COLO668 (cell line): ENCODE measurements at regions not wholly inside any gene's neighbourhood (a gene's known extent, or its start where the extent isn't known, plus 50 kb on each side); places are given as distances from the start of the nearest gene placed in this dataset.

ENCODE experiments used
- DNase-seq: peaks from one replicate; lab custom pipeline; 2025; ENCODE audit not compliant: unreplicated experiment; lab: John Stamatoyannopoulos, UW

DNA sequence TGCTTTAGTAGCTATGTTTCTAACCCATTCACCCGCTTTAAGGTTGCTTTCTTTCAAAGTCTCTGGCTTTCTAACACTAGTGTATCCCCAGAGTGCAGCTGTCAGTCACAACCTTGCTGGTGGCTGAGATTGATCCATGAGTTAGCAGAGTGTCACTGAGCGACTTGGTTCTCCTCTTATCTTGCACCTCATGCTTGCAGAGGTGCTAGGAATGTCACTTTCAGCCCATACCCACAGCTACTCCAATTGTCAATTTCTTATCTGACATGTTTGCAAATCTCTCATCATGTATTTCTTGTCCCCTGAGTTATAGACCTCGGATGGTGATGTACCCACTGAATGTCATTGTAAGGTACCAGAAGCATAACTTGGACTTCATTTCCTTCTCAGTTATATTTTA is 1110.2 kb downstream of the GALC start:
- DNase-seq: no peak

- DNase-seq: no peak
Measured at GRCh38 chr14:86865934-86866333, 1127.0 kb downstream of the GALC start.

GRCh38 chr14:86858591-86858990 is 1134.4 kb downstream of the GALC start:
- no peak for DNase-seq

GRCh38 chr14:86858031-86858430 is 1135.0 kb downstream of the GALC start:
- no peak for DNase-seq

GRCh38 chr14:86852530-86852929 is 1140.5 kb downstream of the GALC start:
- DNase-seq: no peak

- DNase-seq: no peak
Measured at GRCh38 chr14:86847140-86847539, 1145.8 kb downstream of the GALC start.

DNA sequence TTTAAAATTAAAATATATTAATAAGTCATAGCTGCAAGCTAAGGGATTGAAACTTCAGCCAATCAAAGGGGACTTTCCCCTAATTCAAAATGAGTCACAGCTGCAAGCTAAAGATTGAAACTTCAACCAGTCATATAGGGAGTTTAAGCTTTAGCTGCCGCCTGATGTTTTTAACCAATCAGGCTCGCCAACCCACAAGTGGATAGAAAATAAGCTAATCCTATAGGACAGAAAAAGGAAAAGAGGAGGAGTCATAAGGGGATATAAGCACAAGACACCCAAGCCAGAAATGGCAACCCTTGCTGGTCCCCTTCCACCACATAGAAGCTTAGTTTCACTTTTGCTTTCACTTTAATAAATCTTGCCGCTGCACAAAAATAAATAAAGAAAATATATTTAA is 1154.6 kb downstream of the GALC start:
- DNase-seq: no peak

DNA sequence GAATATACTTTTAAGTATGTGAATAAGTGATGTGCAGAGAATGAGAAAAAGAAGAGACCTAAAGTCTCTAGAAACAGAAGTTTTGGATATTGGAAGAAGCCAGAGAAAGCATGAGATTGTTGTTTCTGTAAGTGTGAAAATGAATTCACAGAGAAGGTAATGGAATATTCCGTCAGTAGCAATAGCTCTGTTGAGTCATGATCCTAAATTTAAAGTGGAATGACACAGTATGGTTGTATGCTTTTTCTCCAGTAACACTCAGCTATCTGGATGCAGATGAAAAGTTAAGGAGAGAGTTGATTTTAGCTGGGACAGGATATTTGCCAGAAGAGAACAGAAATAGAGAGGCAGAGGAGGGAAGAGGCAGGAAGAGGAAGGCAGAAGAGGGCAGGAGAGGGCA is 1166.3 kb downstream of the GALC start:
- DNase-seq: no peak

GRCh38 chr14:86824167-86824566 is 1168.8 kb downstream of the GALC start:
- no peak for DNase-seq

DNA sequence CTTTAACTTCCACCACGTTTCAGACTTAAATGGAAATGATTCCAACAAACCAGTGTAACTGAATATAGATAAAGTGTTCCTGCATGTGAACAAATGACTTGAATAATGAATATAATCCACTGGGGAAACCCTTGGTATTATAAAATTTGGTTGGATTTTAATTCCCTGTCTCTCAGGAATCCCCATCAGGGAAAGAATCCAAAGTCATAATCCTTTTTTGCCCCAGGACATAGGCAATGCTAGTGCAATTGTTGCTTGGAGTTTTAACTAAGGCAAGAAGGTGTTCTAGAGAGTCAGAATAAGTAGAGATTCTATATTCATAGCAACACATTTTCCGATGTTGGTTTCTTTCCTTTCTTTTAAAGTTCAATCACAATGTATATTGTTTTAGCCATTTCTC is 1169.4 kb downstream of the GALC start:
- DNase-seq: no peak

GRCh38 chr14:86815341-86815740 is 1177.6 kb downstream of the GALC start:
- DNase-seq: no peak

DNA sequence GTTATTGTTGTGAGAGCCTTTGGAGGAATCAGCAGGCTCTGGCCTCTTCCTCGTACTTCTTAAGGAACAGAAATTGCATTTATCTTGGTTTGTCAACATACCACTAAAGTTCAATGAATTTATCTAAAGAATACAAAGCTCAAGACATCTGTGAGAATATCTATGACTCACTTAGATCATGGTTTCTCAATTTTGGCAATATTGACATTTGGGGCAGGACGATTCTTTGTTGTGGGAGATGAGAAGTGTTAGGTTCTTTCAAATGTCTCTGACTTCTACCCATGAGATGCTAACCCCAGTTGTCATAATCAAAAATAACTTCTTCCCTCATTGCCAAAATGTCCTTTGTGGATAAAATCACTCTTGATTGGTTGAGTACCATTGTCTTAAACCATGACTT is 1190.3 kb downstream of the GALC start:
- DNase-seq: no peak

- DNase-seq: no peak
Measured at GRCh38 chr14:86799244-86799647, 1193.7 kb downstream of the GALC start.

GRCh38 chr14:86798330-86798729 is 1194.7 kb downstream of the GALC start:
- DNase-seq: no peak

DNA sequence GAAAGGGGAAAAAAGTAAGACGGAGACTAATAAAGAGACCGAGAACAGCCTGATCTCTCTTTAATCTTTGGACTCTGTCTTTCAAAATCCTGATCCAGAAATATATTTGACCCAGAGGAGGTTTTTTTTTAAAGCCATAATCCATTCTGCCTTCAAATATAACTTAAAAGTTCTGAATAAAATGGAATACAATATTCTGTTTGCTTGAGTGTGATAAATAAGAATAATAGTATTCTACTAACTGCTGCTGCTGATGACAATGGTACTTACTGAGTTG is 1196.0 kb downstream of the GALC start:
- DNase-seq: no peak

DNA sequence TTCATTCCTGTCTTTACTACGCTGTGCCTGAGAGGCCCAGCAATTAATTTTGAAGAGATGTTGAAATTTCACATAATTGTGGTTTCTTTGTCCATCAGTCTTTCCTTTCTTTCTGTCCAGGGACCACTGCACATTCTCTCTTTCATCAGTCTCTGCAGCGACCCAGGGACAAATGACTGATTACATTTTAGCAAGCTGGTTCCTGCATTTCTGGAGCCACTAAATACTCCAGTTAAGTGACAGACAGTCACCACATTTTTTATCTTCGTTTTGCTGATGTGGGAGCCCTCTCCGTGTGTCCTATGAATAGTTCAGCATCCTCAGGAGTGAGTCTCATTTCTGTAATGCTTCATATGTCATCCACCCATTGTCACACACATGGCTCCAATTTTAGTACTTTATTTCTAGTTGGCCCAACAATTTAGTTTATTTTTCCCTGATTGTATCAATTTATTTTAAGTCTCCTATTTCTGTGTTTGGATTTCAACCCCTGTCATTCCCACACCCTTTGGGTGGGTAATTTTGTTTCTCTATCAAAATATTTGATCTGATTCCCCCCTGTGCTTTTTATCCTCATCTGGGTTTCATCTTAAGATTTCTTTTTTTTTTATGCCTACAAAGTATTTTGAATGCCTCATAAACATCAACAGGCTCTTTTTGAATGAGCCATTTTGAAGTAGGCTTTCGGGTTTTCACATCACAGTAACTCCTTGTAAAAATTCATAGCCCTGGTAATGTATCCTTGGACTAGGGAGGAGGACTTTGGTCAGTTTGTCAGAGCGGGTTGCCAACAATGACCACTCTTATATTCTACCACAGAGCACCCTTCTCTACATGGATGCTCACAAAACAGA is 1196.5 kb downstream of the GALC start:
- DNase-seq: no peak

DNA sequence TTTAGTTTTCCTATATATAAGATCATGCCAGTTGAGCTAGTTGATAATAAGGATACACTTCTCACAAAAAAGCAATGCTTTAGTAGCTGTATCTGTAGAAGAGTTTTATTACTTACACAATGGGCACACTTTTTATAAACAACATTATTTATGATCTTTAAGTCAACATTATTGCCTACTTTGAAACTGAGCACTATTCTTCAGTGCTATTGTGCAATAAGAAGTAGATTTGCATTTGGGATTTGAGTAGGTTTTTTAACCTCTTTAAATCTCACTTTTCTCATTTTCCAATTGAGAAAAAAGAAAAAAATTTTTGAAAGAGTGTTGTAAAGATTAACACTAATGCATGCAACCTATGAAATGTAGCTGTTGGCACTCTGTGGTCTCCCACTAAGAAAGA is 1198.3 kb downstream of the GALC start:
- DNase-seq: no peak

GRCh38 chr14:86790408-86791364 is 1202.3 kb downstream of the GALC start:
- no peak for DNase-seq

- DNase-seq: no peak
Measured at GRCh38 chr14:86788224-86788623, 1204.8 kb downstream of the GALC start.

DNA sequence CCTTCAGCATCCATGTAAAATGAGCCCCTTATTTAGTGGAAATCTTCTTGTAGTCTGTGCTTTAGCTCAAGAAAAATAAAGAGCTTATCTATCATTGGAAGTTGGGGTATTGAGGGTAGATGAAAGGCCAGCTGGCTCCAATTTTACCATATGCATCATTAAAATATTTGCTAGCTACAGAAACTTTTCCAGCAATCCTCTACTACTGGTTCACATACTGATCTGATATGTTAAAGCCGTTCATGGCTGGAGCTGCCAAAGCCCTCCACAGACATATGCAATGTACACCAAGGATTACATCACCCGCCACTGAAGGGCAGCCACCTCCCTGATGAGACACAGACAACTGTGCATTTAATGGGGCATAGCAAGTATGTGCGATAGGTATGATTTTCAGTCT is 1205.3 kb downstream of the GALC start:
- no peak for DNase-seq

- no peak for DNase-seq
Measured at GRCh38 chr14:86782092-86782580, 1210.8 kb downstream of the GALC start.

GRCh38 chr14:86780876-86781510 is 1212.0 kb downstream of the GALC start:
- no peak for DNase-seq
